ENCODE measurements at regions not wholly inside any gene's neighbourhood (a gene's known extent, or its start where the extent isn't known, plus 50 kb on each side); places are given as distances from the start of the nearest gene placed in this dataset.
"Not testable (repeated sequence)": the region's sequence is repeated elsewhere in the genome, so short reads cannot be mapped to it uniquely, and the experiment has no call there.

DNA sequence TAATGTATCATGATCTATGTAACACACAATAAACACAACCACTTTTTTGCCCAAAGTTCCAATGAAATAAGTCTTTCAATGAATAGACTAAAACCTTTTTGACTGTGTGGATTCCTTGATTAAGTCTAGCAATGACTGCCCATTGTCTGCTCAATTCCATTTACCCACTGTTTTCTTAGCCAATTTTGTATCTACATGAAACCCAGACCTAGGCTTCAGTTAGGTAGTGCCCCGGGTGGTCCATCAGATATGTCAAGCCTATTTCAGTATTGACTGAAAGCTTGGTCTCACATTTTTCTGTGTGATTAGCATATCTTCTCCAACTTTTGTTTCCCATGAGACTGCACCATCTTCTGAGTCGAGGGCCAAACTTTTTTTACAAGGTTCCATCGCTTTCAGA lies 615.0 kb downstream of the C6orf118 start:
- no peak for DNase-seq (ENCODE audit: low spot score)

DNA sequence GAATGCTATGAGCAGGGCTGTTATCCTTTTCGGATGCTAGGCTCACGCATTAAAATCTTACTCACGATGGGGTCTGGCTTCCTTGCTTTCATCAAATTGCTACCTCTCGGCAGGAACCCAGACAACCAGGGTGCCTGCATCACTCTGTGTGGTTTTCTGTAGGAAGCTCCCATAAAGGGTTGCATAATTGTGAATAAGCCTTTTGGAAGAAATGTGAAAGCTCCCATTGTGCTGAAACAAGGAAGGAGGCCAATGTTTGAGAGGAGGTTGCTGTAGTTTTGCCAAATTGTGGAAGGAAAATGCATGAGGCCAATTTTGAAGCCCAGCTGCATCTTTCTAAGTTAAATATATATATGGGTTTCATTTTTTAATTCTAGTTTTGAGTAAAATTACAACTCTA lies 615.5 kb downstream of the C6orf118 start:
- DNase-seq (ENCODE audit: low spot score): no peak

DNA sequence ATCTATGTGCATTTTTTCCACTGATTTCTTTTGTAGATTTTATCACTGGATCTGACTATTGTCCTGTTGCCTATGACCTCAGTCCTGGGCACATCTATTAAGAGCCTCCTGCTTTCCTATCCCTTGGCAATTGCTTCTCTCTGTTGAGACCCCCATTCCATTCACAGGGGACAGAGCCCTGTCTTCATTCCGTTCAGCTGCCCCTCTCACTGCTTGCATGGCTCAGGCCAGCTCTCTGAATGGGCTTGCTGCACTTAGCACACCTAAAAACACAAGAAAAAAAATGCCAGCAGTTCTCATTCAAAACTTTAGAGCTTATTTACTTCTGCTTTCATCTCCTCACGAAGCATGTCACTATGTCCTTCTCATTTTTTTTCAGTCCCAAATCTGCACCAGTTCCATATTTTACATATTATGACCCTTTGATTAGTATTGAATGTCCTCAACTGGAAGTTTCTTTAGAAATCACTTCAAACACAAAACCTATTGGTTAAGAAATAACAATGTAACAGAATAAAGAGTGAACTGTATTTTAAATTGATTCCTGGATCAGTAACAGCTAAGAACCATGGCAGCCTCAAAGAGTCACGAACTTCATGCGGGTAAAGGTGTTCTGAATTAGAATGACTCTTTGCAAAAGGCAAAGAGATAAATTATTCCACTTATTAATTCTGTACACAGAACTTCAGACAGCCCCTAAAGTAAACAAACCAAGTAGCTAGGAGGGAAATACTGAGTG lies 616.5 kb downstream of the C6orf118 start:
- no peak for DNase-seq (ENCODE audit: low spot score)

DNA sequence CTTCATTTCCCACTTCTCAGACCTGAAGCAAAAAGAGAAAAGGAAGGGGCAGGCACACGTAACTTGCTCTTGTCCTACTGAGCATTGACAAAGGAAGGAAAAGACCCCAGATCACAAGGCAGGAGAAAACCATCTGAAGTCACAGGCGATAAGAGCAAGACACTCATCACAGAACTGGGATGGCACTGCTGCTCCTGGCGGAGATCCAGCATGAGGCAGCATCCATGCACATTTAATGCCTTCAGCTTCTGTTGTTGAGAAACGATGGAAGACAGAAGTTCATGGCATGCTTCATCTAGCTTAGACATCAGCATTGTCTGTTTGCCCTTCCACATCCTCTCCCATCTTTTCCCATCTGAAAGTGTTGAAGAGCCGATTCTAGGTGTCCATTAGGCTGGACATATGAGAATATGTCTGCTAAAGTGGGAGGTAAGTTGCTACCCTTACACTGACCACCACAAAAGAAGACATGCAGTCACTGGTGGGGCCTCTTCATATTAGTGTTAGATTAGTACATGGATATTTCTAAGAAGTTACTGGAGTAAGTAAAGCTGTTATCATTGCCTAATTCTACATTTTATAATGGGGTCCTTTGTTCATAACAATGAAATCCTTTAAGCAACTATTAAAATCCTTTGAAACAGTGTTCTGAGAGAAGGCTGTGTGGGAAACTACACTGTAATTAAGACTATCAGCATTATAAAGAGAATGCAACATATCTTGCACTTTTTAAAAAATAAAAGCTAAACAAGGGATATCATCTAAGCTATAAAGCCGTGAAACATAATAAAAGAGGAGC lies 618.5 kb downstream of the C6orf118 start:
- DNase-seq (ENCODE audit: low spot score): no peak

DNA sequence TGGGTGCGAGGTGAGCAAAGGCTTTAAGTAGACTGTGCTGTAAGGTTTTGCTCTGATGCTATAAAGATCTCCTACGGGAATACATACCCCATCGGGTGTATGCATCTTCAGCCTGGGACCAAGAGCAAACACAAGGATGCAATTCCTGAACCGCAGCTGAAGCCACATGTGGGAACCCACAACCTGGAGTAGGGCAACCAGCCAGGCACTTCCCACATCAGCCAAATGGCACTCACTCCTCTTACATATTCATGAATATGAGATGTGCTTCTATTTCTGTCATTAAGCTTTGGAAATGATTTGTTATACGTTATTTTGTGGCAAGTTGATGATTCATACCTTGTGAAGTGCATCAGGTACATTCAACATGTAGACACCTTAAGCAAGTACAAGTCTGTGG lies 619.2 kb downstream of the C6orf118 start:
- no peak for DNase-seq (ENCODE audit: low spot score)

DNA sequence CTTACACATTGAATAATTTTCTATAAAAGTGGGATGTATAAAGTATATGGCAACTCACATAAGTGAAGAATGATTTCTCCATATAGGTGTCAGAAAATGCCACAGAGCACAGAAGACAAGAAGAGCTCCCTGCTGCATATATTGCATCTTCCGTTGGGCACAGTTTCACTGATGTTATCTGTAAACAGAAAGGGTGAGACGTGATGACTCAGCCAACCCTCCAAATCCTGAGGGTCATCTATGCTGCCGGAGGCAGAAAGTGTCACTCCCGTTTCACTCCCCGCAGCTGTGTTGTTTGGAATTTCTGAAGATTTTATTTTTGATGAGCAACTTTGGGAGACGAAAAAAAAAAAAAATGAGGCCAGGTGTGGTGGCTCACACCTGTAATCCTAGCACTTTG lies 644.1 kb downstream of the C6orf118 start:
- DNase-seq (ENCODE audit: low spot score): no peak

DNA sequence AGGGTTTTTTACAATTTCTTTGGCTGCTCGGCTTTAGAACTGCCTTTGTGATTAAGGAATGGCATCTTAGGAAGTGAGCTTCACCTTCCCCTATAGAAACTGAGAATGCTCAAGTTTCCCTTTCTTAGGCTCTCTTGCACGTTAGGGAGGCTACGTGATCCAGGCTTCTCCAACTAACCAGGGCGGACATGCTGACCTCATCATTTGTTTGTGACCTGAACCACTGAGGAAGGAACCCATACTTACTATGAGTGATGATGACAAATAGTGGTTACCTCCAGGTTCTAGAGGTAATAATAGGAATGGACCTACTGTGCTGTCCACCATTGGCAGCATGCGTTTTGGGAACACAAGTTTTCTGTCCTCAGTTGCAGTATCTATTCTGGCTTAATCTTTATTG lies 645.8 kb downstream of the C6orf118 start:
- no peak for DNase-seq (ENCODE audit: low spot score)

DNA sequence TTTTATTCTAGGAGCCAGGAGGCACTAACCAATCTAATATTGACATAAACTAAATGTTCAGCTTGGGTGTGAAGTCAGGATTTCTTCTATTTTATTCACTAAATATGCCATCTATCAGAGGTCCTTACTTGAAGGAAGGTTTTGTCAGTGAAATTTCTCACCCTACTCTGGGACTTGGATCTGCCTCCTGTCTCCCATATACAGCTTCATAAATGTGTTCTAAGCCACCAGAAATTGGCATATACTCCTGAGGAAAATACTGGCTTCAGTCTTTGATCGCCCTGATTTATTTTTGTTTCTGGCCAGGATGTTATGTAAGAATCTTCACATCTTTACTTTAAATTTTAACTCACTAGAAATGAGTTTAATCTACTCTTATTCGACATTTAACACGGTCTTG lies 647.7 kb downstream of the C6orf118 start:
- no peak for DNase-seq (ENCODE audit: low spot score)

DNA sequence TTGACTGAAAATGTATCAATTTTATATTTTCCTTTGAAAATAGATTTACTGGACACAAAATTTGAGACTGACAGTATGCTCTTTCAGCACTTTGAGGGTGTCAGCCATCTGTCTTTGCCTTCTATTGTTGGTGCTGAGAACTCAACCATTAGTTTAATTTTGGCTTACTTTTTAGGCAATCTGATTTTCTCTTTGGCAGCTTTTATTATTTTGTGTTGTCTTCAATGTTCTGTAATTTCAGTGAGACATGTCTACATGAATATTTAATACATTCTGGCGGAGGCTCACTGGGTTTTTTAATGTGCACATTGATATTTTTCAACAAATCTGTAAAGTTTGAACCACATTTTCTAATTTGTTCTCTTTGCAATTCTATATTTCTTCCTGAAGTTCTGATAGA lies 648.6 kb downstream of the C6orf118 start:
- no peak for DNase-seq (ENCODE audit: low spot score)

DNA sequence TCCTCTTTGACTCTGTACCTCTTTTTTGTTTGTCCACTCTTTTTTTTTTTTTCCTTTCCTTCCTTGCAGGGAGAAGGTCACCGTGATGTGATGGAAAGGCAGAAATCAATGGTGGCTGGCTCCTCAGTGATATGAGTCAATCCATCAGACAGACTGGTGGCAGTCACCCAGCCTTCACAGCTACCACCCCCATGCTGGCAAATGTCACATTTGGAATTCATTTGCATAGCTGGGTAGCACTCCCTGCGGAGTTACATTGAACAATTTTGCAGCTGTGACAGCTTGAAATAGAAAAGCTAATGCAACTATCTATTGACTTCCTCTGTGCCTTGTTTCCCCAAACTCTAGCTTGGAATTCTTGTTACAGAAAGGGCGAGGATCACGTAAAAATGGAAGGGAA lies 668.4 kb downstream of the C6orf118 start:
- DNase-seq (ENCODE audit: low spot score): no peak

DNA sequence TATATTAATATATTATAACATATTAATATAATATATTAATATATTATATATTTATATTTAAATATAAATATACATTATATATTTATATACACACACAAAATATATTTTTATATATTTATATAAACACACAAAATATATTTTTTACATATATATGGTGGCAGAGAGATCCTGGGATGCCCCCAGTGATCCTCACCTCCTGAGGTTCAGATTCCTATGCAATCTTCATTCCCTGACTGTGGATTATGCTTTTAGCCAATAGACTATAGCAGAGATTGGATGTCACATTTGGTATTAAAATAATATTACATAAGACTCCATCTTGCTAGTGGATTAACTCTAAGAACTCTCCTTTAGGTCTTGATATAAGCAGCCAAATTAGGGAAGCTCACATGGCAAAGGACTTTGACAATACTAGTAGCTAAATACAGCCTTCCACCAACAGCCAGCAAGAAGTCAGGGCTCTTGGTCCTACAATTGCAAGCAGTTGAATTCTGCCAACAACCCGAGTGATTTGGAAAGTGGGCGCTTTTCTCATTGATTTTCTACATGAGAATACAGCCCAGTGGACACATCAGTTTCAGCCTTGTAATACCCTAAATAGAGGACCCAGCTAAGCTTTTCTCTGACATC lies 681.0 kb downstream of the C6orf118 start:
- no peak for DNase-seq (ENCODE audit: low spot score)

DNA sequence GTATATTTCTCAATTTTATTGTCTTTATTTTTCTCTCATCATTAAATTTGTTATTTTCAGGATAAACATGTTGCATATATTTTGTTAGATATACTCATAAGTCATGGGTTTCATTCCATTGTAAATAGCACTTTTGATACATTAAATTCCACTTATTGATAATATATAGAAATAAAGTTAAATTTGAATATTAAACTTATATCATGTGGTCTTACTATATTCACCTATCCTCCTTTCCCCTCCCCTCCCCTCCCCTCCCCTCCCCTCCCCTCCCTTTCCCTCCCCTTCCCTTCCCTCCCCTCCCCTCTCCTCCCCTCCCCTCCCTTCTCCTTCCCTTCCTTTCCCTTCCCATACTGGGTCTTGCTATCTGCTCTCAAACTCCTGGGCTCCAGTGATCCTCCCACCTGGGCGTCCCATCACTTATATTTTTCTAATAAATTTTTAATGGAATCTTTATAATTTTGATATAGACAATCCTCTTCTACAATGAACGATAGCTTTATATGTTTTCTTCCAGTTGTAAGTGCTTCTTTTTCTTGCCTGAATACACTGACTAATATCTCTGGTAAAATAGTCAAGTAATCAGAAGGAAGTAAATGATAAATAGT lies 692.4 kb downstream of the C6orf118 start:
- no peak for DNase-seq (ENCODE audit: low spot score)

DNA sequence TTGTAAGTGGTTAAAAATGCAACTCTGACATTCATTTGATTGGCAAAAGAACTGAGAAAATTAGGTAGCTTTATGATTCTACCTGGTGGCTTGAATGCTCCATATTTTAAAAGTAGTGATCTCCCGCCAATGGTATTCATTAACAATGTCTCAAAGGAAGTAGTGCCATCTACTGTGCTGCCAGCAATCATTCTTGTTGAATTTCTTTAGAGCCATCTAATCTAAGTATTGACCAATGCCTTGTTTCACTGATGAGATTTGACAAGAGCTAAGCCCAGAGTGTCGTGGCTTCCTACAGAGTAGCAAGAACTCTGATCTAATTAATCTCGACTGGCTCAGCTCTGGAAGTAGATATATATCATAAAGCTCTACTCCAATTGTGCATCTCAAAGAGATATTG lies 696.7 kb downstream of the C6orf118 start:
- DNase-seq (ENCODE audit: low spot score): no peak

DNA sequence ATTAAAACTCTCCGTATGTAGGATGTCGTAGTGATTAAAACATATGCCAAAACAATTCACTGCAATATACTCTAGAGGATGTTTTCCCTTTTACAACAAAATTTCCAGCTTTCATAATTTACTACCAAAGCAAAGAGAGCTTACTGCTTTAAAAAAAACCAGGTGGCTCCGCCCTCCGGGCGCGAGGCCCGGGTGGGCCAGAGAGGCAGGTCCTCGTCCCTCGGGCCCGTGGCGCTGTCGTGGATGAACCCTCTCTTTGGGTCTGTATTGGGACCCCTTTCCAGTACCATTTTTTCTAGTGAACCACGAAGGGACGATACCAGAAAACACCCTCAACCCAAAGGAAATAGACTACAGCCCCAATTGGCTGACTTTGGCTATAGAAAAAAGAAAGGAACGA lies 698.5 kb downstream of the C6orf118 start:
- not testable (repeated sequence) for DNase-seq (ENCODE audit: low spot score)

DNA sequence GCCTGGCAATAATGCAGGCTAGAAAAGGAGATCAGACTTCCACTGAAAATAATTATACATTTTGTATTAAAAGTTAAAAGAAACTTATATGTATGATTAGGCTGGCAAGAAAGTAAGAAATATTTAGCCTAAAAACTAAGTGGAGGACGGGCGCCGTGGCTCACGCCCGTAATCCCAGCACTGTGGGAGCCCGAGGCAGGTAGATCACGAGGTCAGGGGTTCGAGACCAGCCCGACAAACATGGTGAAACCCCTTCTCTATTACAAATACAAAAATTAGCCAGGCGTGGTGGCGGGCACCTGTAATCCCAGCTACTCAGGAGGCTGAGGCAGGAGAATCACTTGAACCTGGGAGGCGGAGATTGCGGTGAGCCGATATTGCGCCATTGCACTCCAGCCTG lies 707.0 kb downstream of the C6orf118 start:
- not testable (repeated sequence) for DNase-seq (ENCODE audit: low spot score)

DNA sequence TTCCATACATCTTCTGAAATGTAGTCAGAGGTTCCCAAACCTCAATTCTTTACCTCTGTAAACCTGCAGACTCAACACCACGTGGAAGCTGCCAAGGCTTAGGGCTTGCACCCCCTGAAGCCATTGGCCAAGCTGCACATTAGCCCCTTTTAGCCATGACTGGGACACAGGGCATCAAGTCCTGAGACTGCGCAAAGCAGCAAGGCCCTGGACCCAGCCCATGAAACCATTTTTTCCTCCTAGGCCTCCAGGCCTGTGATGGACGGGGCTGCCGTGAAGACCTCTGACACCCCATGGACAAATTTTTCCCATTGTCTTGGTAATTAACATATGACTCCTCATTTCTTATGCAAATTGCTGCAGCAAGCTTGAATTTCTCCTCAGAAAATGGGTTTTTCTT lies 727.8 kb downstream of the C6orf118 start:
- DNase-seq (ENCODE audit: low spot score): no peak

DNA sequence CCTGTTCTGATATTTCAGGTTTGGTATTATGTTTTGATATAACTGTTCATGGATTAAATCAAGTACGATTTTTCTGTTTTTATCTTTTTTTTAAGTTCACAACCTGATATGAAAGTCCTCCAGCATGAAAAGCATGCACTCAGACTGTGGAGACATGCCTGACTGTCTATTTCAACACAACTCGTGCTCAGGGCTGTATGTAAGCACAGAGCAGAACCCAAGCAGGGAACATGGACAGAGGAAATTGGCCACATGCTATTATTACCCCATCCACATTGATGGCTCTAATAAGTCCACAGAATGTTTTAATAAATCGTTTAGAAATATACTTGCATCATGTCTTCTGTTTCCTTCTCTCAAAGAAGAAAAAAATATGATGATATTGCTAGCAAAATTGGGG lies 730.4 kb downstream of the C6orf118 start:
- DNase-seq (ENCODE audit: low spot score): no peak

DNA sequence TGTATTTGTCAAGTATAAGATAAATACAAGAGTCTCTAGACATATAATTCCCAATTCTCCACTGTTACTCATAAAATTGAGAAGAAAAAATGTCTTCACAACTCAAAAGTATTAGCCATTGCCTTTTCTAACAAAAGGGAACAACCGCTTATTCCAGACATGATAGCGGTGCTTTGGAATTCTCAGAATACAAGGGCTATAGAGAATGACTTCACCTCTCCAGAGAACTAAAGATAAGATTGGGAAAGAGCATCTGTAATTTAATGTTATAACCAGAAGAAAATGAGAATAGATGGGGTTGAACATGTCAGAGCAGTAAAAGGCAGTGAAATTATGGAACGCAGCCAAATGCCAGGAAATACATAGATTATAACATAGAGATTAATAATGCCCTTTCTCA lies 730.8 kb downstream of the C6orf118 start:
- DNase-seq (ENCODE audit: low spot score): no peak

DNA sequence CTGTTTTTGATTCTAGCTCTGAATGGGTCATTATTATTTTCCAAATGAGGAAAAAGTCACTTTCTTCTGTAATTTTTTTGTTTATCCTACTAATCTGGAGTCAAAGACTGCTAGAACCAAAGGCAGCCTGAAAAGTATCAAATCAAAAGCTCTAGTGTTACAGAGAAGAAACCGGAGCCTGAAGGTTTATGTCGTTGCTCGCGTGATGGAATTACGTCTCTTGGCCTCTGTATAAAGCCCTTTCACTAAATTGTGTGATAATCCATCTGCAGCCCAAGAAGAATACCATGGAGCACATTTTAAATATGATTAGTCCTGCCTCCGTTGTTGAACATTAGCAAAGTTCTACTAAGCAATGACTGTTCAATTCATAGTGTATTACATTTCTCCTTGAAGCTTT lies 738.6 kb downstream of the C6orf118 start:
- no peak for DNase-seq (ENCODE audit: low spot score)

DNA sequence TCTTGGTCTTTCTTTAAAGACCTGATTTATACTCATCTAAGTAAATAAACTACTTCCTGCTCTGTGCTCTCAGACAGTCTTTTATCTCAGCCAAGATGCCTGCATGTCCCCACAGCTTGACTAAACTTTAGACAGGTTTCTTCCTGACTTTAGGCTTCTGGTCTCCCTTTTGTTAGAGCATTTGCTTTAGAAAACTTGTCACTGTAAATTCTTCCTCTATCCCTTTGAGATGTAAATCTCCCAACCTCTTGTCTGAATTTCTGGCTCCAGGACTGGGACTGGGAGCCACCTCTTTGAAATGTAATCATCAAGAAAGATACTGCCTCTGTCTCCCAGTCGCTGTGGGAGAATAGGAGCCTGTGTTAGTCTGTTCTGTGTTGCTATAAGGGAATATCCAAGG lies 739.9 kb downstream of the C6orf118 start:
- no peak for DNase-seq (ENCODE audit: low spot score)

DNA sequence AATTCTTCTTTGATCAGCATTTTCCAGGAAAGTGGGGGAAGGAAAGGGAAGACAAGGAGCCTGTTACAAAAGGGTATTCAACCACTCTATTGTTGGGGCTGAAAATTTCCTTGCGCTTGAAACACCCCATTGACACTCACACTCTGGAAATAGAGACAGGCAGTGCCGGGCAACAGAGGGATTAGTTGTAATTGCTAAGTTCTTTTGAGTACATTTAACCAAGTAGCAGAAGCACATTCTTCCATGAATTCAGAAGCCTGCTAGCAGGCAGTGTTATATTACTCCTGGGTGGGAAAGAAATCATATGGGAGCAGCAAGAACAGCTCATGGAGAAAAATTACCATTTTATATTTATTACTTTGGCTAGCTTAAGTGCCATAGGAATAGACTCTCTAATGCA lies 745.5 kb downstream of the C6orf118 start:
- DNase-seq (ENCODE audit: low spot score): no peak

DNA sequence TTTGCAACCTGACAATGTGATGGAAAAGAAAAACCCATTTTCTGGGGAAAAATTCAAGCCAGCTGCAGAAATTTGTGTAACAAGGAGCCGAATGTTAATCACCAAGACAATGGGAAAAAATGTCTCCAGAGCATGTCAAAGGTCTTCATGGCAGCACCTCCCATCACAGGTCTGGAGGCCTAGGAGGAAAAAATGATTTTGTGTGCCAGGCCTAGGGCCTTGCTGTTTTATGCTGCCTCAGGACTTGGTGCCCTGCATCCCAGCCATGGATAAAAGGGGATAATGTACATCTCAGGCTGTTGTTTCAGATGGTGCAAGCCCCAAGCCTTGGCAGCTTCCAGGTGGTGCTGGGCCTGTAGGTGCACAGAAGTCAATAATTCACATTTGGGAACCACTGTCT lies 747.7 kb downstream of the C6orf118 start:
- no peak for DNase-seq (ENCODE audit: low spot score)
